NAMALWA (cell line): ENCODE measurements at regions not wholly inside any gene's neighbourhood (a gene's known extent, or its start where the extent isn't known, plus 50 kb on each side); places are given as distances from the start of the nearest gene placed in this dataset.
A peak's percentile ranks its signal among the peaks of the same experiment; 100 is the strongest.

Experiments
- DNase-seq: peaks from one replicate; pipeline ENCODE4 v3.0.0-alpha.2; 2015; ENCODE audit warnings: low spot score

DNA sequence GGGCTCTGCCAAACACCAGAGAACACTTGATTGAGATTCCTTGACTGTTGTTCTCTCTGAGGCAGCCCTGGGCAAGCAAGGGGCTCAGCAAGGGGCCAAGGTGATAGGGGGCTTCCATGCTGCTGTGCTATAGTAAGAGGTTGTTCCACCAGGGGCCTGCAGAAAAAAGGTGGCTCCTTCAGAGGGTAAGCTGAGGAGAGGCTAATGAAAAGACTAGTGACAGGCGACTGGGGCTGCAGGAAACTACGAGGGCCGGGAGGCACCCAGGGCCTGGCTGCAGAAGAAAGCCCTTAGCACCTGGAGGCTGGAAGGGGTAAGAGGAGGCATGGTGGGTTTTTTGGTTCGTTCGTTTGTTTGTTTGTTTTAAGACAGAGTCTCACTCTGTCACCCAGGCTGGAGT is 88.0 kb upstream of the CTNNA1 start:
- no peak for DNase-seq

DNA sequence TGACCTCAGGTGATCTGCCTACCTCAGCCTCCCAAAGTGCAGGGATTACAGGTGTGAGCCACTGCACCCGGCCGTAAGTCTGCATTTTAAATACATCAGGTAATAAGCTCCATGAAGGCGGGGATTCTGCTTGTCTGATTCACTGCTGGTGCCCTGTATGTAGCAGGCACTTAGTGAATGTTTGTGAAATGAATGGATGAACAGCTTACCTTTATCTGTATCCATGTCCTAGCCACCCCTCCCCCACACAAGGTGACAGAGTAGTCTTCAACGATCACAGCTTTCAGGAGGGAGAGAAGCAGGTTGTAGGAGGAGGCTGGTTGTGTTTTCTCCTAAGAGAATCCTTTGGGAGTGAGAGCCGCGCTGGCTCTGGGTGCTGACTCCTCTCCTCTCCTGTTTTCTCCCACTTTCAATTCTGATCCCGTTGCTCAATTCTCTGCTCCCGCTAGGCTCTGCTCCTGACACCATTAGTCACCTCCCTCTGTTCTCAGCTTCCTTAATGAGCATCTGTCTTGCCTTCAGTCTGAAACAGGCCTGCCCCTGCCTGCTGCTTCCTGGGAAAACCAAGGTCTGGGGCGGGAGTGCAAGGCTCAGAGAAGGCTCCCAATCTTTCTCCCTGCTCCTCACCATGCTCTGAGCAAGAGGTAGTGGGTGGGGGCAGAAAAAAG is 88.8 kb upstream of the CTNNA1 start:
- DNase-seq: no peak

DNA sequence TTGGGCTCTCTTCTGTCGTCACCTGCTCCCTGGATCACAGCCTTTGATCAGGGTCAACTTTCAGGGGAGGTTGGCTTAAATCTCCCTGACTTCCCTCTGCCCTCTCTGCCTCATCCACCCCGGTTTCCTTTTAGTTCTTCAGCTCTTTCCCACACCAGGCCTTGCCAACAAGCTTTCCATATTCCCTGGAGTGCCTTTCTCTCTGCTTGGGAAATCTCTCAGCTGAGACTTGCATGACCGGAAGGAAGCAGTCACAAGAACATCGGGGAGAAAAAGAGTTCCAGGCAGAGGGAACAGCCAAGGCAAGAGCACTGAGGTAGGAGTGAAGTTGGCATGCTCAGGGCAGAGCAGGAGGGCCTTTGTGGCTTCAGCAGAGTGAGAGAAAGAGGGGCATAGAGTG is 88.4 kb upstream of the HSPA9 start:
- no peak for DNase-seq

DNA sequence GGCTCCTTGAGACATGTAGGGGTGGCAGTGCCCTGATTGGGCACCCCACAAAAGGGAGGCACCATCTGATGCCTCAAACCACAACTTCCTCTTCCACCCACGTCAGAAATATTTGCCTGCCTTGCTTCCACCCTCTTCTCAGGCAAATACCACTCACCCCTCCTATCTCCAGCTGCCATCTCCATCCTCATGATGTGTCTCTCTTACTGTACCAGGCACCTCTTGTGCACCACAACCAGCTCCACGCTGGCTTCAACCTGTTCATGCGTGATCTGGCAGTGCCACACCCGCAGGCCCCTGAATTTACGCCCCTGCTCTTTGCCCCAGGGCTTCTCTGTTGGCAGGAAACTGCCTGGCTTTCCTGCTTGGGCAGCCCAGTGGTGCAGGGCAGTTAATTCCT is 87.8 kb upstream of the HSPA9 start:
- DNase-seq: peak; percentile 83

DNA sequence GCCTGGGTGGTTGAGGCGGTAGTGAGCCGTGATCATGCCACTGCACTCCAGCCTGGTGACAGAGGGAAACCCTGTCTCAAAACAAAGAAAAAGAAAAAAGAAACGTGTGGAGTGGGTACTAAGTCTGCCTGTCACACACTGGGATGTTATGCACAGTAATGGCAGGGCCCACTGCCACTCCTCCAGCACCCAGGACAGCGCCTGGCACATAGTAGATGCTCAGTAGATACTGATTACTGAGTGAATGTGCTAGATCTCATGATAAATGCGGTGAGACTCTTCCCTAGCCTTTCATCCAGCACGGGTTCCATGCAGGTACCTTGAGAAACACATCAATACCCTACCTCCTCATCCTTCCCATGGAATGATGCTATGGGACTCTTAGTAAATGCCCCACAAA is 87.4 kb upstream of the HSPA9 start:
- DNase-seq: no peak

DNA sequence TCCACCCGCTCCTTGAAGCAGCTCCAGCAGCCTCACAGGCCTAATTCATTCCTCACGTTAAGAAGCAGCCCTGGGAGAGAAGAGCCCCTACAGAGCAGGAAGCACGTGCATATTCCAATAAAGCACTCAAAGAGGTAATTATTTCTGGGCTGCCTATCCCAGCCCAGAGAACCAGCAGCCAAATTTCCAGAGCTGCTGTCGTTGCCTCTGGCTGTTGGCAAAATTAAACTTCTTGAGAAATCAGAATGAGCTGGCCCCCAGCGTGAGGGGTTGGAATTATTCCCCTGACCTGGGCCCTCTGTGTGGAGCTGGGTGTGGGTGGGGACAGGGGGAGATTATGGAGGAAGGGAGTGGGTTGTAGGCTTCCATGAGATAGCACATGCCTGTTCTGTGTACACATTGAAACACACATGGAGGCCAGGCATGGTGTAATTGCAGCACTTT is 86.8 kb upstream of the HSPA9 start:
- no peak for DNase-seq

DNA sequence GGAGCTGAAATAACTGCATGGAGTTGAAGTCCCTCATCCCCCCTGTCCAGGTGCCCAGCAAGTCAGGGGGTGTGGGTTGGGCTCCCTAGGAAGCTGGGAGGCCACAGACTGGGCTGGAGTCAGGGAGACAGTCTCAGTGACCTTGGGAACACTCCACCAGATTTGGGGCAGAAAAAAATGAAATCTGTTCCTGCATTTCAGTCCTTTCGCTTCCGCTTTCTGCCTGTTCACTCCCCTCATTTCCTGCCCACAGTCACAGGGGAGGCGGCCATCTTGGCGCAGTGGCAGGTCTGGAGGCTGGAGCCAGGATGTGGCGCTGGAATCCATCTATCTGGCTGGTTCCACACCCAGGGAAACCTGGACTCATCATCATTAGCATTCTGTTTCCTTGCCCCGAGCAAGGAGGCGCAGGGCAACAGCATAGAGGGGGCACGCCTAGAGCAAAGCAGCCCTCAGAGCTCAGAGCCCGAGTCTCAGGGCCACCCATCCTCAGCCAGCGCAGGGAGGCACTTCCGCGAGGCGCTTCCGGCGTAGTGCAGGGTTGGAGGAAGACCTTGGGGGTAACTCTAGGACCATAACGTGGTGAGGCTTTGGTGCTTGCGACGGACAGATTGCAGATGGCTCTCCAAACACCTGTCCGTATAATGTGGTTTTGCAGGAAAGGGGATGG is 86.2 kb upstream of the HSPA9 start:
- no peak for DNase-seq

DNA sequence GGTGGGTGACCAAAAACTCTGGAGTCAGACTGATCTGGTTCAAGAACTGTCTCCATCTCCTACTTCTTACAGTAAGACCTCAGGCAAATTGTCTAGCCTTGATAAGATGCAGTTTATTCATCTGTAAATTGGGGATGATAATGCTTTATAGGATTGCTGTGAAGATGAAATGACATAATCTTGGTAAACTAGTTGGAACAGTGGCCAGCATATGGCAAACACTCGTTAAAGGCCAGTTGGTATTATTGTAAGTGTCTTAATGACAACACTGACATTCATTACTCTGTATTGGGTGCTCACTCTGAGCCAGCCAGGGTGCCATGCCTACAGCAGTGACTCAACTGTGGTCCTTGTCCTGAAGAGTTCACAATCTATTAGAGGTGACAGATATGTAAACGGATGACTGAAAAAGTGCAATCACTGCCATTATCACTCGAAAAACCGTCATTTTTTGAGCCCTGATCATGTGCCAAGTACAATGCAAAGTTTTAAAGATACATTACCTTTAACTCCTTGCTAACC is 84.9 kb upstream of the HSPA9 start:
- no peak for DNase-seq

DNA sequence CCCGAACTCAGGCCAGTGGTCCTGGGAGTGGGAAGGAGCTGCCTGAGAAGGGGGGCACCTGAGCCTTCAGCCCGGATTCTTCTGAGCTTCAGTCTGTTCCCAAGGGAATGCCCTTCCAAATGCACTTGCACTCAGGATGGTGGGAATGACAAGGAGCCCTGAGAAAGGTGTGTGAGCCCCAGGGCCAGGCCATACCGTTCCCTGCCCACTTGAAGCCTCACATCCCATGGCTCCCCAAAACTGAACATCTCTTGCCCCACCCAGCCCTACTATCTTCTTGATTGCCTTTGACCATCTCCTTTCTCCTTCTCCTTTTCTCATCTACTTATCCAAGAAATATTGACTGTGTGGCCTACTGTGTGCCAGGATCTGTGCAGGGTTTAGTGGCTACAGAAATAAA is 84.4 kb upstream of the HSPA9 start:
- no peak for DNase-seq

DNA sequence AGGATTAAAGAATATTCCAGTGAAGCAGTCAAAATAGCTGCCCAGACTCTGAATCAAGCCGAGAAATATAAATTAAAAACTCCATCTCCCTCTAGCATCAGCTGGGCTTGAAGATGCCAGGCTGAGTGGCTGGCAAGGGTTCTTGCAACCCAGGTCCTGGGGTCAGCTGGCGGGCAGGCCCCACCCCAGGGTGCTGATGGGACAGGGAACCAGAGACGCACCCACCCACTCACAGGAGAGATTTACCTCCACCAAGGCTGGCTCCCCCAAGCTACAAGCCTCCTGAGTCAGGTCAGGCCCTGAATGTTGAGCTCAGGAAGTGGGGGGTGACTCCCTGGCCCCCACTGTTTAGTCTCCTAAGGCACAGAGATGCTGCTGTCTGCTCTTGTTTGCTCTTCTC is 83.9 kb upstream of the HSPA9 start:
- DNase-seq: no peak

DNA sequence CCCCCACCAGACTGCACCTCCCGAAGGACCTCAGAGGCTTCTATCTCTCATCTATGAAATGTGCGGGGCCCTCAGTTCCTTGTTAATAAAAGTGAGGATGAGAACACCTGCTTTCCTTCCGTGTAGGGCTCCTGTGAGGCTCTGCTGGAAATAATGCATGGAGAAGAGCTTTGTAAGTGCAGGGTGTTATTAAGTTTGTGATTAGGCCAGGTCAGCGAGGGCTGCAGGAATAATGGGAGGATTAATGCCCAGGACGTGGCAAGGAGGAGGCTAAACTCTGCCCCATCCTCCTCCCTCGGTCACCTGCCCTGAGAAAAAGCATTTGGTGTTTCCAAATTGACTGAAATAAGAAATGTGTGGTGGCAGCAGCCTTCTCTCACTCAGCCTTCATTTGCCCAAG is 83.5 kb upstream of the HSPA9 start:
- DNase-seq: no peak

DNA sequence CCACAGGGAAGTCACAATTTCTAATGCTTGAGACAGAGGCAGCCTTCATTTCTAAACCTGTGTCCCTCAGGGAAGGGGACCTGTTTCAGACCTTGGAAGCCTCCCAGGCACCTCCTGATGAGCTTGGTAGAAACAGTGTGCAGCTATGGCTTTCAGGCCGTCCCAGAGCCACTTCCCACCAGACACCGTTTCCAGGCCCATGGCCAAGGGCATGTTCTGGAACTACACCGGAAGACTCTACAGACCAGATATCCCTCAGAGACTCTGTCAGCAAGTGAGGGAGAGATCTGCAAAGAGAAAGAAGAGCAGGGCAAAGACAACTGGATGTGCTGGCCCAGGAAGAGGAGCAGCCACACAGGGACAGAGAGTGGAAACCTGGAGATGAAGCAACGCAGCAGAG is 82.2 kb upstream of the HSPA9 start:
- DNase-seq: no peak

DNA sequence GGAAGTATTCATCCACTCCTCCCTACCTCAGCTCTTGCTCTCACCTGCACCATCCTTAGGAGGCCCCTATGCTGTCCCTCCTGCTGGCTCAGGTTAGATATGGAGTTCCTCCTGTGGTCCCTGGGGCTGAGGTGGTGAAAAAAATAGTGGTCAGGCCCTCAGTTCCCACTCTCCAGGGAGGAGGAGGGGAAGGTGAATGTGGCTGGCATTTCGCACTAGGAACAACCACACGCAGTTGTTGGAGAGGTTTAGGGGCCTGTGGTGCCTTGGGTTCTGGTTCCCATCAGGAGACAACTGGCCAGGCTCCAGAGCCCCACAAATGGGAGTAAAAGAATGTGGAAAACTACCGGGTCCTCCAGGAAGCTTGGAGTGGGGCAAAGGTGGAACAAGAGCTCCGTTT is 81.7 kb upstream of the HSPA9 start:
- DNase-seq: no peak

DNA sequence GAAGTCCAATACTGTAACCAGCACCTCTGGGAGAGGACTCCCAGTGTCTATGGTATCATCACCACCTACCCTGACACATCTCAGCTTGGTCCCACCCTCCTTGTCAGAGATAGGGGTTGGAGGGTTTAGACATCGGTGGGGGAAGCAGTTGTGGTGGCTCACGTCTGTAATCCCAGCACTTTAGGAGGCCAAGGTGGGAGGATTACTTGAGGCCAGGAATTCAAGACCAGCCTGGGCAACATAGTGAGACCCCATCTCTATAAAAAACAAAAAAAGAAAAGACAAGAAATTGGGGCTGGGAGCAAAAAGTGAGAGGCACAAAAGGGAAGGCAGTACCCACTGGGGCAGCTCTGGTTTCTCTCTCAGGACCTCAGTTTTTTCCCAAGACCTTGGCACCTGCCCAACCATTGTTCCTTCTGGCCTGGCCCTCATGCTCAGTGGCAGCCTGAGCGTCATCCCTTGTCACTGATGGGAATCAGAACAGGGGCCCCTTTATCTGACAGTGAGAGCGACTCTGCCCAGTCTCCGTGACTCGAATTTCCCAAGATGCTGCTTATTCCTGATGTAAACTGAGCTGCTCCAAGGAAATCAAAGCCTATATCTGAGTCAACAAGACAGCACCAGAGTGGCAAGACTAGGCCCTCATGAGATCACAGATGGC is 80.5 kb upstream of the HSPA9 start:
- no peak for DNase-seq

DNA sequence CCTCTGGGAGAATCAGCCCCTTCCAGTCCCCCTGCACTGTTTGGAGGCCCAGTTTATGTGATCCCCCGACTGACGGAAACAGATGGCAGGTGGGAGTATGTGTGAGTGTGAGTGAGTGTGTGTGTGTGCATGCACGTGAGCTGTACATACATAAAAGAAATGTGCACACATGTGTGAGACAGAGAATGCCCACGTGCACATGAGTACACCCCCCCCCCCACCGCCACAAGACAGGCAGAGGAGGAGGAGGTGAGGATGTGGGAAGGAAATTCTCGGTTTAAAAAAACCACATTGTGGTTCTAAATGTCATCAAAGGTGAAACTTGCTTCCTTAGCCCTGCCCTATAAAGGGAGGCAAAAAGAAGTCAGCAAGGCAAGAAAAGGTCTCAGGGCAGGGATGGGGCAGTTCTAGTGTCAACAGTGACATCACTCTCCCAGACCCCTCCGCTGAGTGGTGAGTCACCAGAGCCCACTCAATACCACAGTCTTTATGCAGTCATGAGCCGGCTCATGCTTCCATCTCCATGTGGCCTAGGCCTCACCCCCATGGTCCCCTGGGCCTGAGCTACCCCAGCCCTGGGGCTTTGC is 79.2 kb upstream of the HSPA9 start:
- peak; percentile 24 for DNase-seq

DNA sequence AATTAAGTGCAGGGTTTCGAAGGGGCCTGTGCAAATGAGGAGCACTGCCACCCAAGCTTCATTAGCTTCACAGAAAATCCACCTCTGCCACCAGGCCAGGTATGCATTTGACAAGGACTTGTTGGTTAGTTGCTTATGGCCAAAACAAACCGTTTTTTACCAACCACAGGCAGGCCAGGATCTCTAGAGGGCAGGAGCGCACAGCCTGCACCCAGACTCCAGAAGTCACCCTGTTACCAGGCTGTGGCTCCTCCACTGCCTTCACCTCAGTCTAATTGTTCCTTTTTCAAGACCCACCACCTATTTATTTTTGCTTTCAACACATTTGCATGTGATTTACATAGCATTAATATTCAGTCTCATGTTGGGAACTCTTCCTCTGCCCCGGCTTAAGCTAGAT is 78.3 kb upstream of the HSPA9 start:
- DNase-seq: peak; percentile 34

DNA sequence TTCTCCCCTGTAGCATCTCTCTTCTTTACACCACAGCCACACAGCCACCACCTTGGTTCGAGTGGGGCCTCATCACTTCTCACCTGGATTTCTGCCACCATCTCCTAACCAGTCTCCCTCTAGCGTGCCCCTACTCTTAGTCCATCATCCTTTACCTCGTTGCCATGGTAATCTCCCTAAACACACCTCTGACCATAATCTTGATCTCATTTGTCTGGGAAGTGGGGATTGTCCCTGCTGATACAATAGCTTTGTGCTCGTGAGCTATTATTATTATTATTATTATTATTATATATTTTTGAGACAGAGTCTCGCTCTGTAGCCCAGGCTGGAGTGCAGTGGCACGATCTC is 76.5 kb upstream of the HSPA9 start:
- no peak for DNase-seq

DNA sequence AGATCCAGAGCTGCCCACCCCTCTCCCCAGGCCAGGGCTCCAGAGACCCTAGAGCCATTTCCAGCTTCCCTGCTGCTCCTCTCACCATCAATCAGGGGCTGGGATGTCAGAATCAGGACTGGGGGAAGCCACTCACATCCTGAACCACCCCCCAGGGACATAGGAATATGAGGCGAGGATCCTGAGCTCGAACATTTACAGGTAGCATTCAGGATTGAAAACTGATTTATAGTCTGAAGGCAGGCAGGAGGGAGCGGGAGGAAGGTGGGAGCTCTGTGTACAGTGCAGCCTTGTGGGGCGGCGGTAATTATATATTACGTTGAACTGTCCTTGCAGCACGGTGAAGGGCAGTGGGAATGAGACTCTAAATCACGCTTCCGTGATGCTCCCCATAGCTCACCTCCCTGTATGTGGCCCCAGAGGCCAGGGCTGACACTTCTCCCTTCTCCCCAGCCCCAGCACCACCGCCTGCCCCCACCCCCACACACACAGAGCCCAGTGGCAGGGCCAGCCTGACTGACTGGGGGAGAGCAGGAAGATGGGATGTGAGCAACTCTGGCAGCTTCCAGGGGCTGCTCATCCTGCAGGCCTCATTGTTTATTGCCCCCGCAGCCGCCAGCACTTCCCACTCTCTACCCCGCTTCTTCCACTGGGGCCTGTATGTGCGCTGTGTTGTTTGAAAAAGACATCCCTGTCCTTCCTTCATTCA is 76.0 kb upstream of the HSPA9 start:
- DNase-seq: no peak

DNA sequence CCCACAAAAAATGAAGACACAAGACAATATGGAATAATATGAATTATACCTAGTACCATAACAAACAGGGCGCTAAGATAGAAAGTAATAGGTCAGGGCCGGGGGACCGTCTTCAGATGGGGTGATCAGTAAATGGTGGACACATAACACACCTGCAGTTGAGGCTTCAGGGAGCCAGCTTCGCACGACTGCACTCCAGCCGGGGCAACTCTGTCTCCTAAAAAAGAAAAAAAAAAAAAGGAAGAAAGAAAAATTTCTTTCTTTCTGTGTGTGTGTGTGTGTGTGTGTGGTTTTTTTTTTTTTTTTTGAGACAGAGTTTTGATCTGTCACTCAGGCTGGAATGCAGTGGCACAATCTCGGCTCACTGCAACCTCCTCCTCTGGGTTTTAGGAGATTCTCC is 75.0 kb upstream of the HSPA9 start:
- peak; percentile 16 for DNase-seq

DNA sequence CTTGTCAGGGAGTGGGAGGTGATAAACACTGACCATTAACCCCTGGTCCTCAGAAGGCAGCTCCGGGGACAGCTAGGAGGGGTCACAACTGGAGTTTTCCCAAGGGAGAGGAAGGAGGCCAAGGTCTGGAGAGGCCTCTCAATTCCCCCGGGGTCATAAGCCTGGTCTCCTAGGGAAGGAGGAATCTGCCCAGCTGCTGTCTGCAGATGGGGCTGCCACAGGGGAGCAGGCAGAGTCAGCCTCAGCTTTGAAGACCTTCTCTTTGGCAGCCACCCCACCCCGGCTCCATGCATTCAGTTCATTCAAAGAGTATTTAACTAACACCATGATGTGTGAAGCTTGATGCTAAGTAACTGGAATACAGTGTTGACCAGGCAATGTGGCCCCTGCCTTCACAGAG is 74.6 kb upstream of the HSPA9 start:
- no peak for DNase-seq

DNA sequence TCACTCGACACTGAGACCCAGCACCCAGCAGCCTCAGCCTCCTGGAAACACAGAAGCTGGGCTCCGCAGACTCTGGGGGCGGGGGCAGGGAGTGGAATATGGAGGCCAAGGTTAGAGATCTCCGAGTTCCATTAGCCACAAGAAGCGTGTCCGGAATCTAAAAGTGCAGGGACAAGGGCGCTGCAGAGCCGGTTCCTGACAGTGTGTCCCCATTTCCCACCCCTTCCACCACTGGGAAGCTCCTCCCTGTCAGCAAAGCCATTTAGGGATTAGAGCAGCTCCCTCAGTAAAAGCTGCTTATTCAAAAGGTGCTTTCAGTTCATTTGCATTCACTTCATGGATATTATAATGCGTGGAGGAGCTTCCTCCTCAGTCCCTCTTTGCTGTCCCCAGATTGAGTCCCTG is 74.1 kb upstream of the HSPA9 start:
- no peak for DNase-seq

DNA sequence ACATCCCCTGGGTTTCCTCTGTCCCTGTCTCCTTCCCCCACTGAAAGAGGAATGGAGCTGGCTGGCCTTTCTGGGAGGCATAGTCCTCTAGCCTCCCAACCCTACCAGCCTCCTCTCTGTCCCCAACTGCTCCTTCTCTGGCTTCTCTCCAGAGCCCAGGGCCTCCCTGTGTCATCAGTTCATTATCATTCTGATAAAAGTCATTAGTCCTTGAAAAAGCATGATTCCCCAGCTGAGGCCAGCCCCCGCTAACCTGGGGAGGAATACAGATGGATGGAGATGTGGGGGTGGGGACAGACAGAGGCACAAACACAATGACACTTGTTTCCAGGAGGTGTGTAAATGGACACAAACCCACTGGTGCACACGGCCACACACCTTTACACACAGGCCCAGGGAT is 73.6 kb upstream of the HSPA9 start:
- DNase-seq: no peak
